Sigmoid colon (tissue), 4 donors: ENCODE measurements at regions not wholly inside any gene's neighbourhood (a gene's known extent, or its start where the extent isn't known, plus 50 kb on each side); places are given as distances from the start of the nearest gene placed in this dataset.

Source experiments
- CTCF ChIP-seq, 4 experiments: fragments of 450-650 bp in 3 of 4; fragments of 200-600 bp in 1 of 4; IDR thresholded peaks; one replicate each; pipeline ENCODE4 v1.5.1; 2016 to 2019; ENCODE audit warnings: antibody characterized with exemption in 4 of 4, mild to moderate bottlenecking in 3 of 4, moderate library complexity in 2 of 4
- EP300 ChIP-seq, 4 donors: sonication (generic); formaldehyde crosslinking; IDR thresholded peaks; one replicate each; pipeline ENCODE4 v1.6.1; 2017; ENCODE audit warnings: antibody characterized with exemption in 4 of 4
- POLR2A ChIP-seq, 2 donors: fragments of 450-650 bp; IDR thresholded peaks; one replicate each; pipeline ENCODE4 v1.6.1; 2016; ENCODE audit warnings: antibody characterized with exemption in 2 of 2, mild to moderate bottlenecking in 2 of 2, moderate library complexity in 2 of 2

- no peak for TF ChIP-seq CTCF (IDR thresholded peaks at IDR 0.05)
- TF ChIP-seq POLR2A (IDR thresholded peaks at IDR 0.05): no peak
- no peak for TF ChIP-seq EP300 (IDR thresholded peaks at IDR 0.05)
Measured at GRCh38 chrX:40502688-40503087, 78.1 kb upstream of the ATP6AP2 start.
